NCI-H1105 treated with DMSO at 0.1 percent for 48 hours (cell line): ENCODE measurements at regions not wholly inside any gene's neighbourhood (a gene's known extent, or its start where the extent isn't known, plus 50 kb on each side); places are given as distances from the start of the nearest gene placed in this dataset.
"Not testable (repeated sequence)": the region's sequence is repeated elsewhere in the genome, so short reads cannot be mapped to it uniquely, and the experiment has no call there.

ENCODE experiments used
- DNase-seq: peaks from one replicate; lab custom pipeline; 2025; lab: John Stamatoyannopoulos, UW

DNA sequence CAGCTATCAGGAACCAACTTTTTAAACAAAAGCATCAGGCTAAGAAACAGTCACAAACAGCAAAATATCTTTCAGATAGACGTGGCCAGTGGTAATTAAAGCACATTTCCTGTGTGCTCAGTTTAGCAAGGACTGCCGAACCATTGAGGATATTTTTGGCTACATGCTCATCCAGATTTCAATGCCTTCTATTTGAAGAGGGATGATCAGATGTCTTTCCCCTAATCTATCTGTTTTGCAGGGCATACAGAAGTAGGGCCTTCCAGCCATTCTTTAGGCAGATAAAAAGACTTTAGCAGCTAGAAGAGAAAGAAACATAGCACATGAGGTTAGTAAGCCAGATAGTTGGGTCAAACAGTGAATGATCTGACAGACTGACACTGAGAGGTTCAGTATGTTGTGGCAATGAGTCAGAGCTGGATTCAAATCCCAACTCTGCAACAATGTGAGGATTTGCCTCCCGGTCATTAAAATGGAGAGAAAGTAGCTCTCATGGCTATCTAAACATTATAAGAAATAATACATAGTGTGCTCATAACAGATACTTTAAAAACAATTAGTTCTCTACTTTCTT lies 100.0 kb upstream of the PRKG2 start:
- DNase-seq, result no peak

DNA sequence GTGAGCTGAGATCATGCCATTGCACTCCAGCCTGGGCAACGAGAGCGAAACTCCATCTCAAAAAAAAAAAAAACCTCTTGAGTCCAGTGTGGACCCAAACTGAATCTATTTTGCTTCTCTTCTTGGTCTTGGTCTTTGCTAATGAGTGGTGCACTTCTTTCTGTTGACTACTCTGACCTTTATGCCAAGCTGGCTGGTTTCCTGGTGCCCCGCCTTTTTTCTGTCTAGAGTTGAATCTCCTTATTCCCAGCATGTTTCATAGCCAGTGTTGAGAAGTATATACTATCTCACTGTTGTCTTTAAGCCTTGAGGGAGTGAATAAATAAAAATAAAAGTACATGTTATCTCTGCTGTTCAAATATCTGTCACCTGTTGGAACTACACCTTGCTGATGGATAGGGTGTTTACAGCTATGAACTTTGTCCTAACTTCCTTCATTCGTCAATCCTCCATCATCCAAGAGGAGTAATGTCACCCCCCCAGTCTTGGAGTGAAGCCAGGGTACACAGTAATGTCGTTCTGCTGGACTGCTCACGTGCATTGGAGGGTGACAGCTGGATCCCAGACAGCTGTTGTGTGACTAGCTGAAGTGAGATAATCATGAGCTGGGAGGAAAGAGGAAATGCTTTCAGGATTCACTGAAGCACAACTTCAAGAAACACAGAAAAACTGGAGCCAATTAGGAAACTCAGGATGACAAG lies 99.3 kb upstream of the PRKG2 start:
- peak; percentile 65 for DNase-seq

DNA sequence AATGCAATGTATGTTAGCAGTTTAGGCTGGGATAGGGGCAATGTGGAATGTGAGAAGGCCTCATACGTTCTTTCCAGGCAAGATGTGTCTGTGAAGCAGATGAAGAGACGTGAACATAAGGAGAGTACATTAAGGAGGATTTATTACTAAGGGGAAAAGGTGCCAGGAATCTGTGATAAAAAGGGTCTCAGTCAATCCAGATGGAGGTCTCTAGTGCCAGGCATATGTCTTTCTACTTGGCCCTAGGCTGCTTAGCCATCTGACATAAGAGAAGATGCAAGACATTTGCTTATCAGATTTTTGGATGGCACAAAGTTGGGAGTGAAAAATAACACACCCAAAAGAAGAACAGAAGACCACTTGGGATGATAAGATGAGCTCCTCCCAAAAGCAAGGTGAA lies 93.0 kb upstream of the PRKG2 start:
- no peak for DNase-seq

DNA sequence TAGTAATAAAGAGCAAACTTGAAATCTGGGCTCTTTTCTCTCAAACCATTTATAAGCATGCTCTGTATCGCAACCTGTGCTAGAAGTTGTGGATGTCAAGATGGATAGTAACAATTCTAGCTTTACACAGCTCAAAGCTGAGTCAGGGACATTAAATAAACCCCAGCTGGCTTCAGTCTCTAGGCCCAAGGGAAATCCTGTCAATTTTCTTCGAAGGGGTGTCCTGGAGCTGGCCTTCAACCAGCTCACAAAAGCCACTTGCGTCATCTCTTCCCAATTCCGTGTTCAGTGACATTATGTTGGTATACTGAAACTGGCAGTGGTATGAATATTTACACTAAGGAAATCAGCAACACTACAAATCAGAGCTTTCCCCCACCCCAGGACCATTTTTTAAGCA lies 89.8 kb upstream of the PRKG2 start:
- no peak for DNase-seq

DNA sequence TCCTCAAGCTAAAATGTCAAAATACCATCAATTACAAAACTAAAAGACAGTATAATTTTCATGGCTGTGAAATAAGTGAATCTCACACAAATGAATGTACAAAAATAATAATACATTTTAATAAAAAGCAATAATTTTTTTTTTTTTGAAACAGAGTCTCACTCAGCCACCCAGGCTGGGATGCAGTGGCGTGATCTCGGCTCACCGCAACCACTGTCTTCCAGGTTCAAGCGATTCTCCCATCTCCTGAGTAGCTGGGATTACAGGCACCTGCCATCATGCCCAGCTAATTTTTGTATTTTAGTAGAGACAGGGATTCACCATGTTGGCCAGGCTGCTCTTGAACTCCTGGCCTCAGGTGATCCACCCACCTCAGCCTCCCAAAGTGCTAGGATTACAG lies 85.3 kb upstream of the PRKG2 start:
- DNase-seq, result not testable (repeated sequence)

DNA sequence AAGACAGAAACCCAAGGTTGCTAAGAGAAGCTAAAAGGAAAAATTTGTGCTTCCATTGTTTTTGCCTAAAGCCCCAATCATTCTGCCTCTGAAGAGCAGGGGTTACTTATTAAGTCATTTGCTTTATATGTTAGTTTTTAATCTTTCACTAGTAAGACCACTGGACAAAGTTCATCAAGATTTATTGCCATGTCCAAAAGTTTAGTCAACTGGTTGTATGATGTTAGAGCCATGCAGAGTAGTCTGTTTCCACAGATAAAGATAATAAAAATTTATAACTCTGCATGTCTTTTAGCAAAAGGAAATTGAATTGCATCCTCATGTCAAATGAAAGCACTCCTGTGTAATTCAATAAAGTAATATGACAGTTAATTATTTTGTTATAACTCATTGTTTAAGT lies 75.8 kb upstream of the PRKG2 start:
- DNase-seq, result no peak

DNA sequence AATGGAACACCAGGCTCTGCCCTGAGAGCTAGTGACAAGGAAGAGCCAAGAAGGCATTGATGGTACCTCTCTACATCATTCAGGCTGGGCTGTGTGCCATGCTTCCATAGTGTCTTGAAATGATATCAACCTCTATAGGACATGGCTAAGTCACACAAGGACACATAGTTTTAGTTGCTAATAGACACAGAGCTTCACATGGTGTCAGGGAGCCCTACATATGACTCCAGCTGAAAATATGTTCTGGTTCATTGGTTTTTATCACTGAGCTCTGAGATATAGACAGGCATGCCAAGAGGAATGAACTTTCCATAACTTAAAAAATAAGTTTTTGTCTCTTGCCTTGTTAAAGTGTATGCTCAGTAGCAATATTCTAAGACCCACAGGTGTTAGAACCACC lies 72.1 kb upstream of the PRKG2 start:
- DNase-seq, result no peak

DNA sequence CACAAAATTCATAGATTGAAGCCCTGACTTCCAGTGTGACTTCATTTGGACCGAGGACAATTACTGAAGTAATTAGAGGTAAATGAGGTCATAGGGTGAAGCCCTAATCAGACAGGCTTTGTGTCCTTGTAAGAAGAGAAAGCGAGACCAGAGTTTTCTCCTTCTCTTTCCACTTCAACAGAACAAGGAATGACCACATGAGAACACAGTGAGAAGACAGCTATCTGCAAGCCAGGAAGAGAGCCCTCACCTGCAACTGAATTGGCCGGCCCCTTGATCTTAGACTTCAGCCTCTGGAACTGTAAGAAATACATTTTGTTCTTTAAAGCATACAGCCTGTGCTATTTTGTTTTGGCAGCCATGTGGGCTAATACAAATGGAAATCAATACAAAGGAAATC lies 67.1 kb upstream of the PRKG2 start:
- no peak for DNase-seq

DNA sequence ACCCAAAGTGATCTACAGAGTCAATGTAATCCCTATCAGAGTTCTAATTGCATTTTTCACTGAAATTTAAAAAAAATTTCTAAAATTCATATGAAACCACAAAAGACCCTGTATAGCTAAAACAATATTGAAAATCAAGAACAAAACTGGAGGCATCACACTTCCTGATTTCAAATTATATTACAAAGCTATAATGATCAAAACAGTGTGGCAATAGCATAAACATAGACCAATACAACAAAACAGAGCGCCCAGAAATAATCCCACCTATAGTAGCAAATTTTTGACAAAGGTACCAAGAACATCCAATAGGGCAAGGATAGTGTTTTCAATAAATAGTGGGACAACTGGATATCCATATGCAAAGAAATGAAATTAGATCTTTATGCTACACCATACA lies 59.4 kb upstream of the PRKG2 start:
- no peak for DNase-seq

DNA sequence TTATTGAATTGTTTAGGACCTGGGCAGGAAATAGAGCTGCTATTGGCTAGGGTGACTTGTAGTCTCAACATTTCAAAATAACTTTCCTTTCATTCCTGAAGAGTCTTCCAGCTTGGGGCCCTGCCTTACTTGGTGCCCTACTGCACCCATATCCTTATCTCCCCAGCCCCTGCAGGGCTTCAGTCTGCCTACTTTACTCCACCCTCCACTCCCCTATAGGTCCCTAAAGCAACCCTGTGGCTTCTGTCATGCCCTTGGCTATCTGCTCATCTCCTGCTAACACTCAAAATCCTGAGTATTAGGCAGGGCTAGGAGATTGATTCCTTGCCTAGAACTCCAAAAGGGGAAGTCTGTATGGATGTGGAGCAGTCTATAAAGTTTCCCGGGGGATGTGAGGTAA lies 57.6 kb upstream of the PRKG2 start:
- no peak for DNase-seq
